K562 (cell line): ENCODE measurements at regions not wholly inside any gene's neighbourhood (a gene's known extent, or its start where the extent isn't known, plus 50 kb on each side); places are given as distances from the start of the nearest gene placed in this dataset.

Experiments
- ATAC-seq: fragments of 200-7000 bp; cut with Tn5 transposase; 3 replicates; pipeline ENCODE4 v1.9.1; 2020; ENCODE audit warnings: moderate library complexity
- BruUV-seq: library from RNA; stranded (reverse); fragments of 400-500 nt; replicated peaks from 2 replicates; lab custom pipeline; 2021; lab: Mats Ljungman, UMichigan
- CTCF ChIA-PET: fragments of 300-600 bp; formaldehyde crosslinking; extraction: SDS; loops from one replicate; lab custom pipeline; 2021; ENCODE audit warnings: low intra/inter-chr PET ratio; lab: Yijun Ruan, JAX
- POLR2A ChIA-PET: fragments of 300-600, 350-650 bp; sonication (Branson Sonifier 250); formaldehyde crosslinking; extraction: SDS; loops from one replicate; lab custom pipeline; 2021; ENCODE audit warnings: antibody characterized with exemption, inconsistent platforms; lab: Yijun Ruan, JAX
- DNase-seq, 4 experiments: peaks; one replicate each; pipeline versions ENCODE4 v3.0.0 to v3.0.0-alpha.2; 2011 to 2018; ENCODE audit warnings: low spot score in 3 of 4, mixed read lengths in 3 of 4; ENCODE audit errors: extremely low read depth in 1 of 4
- FAIRE-seq: peaks from 2 replicates; lab custom pipeline; 2011; peaks lifted over from hg19 to GRCh38; lab: Jason Lieb, UNC
- H2AFZ ChIP-seq: 2 replicates; pipeline ENCODE4 v1.6.0; 2011; ENCODE audit warnings: low read depth, low read length, control low read depth, inconsistent platforms
- H3K27ac ChIP-seq: fragments of 200-600 bp; 3 replicates; pipeline ENCODE4 v1.8.0; 2011; ENCODE audit warnings: low read depth, mild to moderate bottlenecking, control low read depth, inconsistent platforms, low read length, moderate library complexity, mixed read lengths; ENCODE audit errors: extremely low read depth
- H3K27me3 ChIP-seq, 2 experiments: fragments of 300-600 bp in 1 of 2; 2 replicates in 1 of 2; 3 replicates in 1 of 2; pipeline versions ENCODE4 v1.6.0 to v1.8.0; 2011; ENCODE audit warnings: inconsistent platforms in 2 of 2, low read length in 2 of 2, mild to moderate bottlenecking in 1 of 2, mixed read lengths in 1 of 2, moderate library complexity in 1 of 2; ENCODE audit not compliant: control insufficient read depth in 2 of 2, insufficient read depth in 2 of 2
- H3K36me3 ChIP-seq: fragments of 300-600 bp; 3 replicates; pipeline ENCODE4 v1.8.0; 2011; ENCODE audit warnings: mild to moderate bottlenecking, low read length, inconsistent platforms; ENCODE audit not compliant: control insufficient read depth, insufficient read depth
- H3K4me1 ChIP-seq, 2 experiments: fragments of 200-600 bp in 1 of 2; replicated peaks in 1 of 2; 2 replicates in 1 of 2; 3 replicates in 1 of 2; pipeline versions ENCODE4 v1.5.1 to v1.8.0; 2011; ENCODE audit warnings: inconsistent platforms in 2 of 2, low read length in 2 of 2, mild to moderate bottlenecking in 1 of 2, mixed read lengths in 1 of 2, moderate library complexity in 1 of 2; ENCODE audit not compliant: control insufficient read depth in 2 of 2, insufficient read depth in 2 of 2
- H3K4me2 ChIP-seq: 2 replicates; pipeline ENCODE4 v1.6.1; 2011; ENCODE audit warnings: low read length, control low read depth, inconsistent platforms, mixed read lengths; ENCODE audit not compliant: insufficient read depth
- H3K4me3 ChIP-seq: fragments of 200-600 bp; sonication (generic), shearing (Covaris generic); 2 replicates; pipeline ENCODE4 v1.5.1; 2016; ENCODE audit warnings: control low read depth, inconsistent platforms
- H3K79me2 ChIP-seq: fragments of 200-600 bp; 3 replicates; pipeline ENCODE4 v1.8.0; 2011; ENCODE audit warnings: low read length, inconsistent platforms; ENCODE audit not compliant: control insufficient read depth, insufficient read depth
- H3K9ac ChIP-seq, 2 experiments: 2 replicates each; pipeline versions ENCODE4 v1.6.0 to v1.6.1; 2011; ENCODE audit warnings: low read depth in 2 of 2, low read length in 2 of 2, control low read depth in 1 of 2, inconsistent platforms in 1 of 2, mild to moderate bottlenecking in 1 of 2, mixed read lengths in 1 of 2; ENCODE audit not compliant: insufficient read depth in 1 of 2
- H3K9me1 ChIP-seq: one replicate; pipeline ENCODE4 v1.6.0; 2011; ENCODE audit warnings: inconsistent platforms, mild to moderate bottlenecking, low read length, moderate library complexity; ENCODE audit not compliant: control insufficient read depth, insufficient read depth
- H3K9me3 ChIP-seq: replicated peaks from 2 replicates; pipeline ENCODE4 v1.5.1; 2011; ENCODE audit warnings: low read depth, low read length, inconsistent platforms; ENCODE audit not compliant: control insufficient read depth, insufficient read depth
- H4K20me1 ChIP-seq: replicated peaks from 2 replicates; pipeline ENCODE4 v1.6.1; 2011; ENCODE audit warnings: low read length, inconsistent platforms, mixed read lengths; ENCODE audit not compliant: control insufficient read depth, insufficient read depth
- BCOR ChIP-seq: fragments of 450-650 bp; IDR thresholded peaks from 2 replicates; pipeline ENCODE4 v1.6.1; 2016
- BRCA1 ChIP-seq, 2 experiments: fragments of 450-650 bp in 1 of 2; sonication (generic) in 1 of 2; formaldehyde crosslinking in 1 of 2; IDR thresholded peaks; 2 replicates each; pipeline versions ENCODE4 v1.5.0 to v1.6.1; 2017 to 2020; ENCODE audit warnings: mild to moderate bottlenecking in 1 of 2, missing genetic modification reagents in 1 of 2
- CBFB ChIP-seq: sonication (generic); formaldehyde crosslinking; IDR thresholded peaks from 2 replicates; pipeline ENCODE4 v1.4.0; 2020; ENCODE audit warnings: mild to moderate bottlenecking, missing genetic modification reagents
- ETV1 ChIP-seq: fragments of 450-650 bp; conservative IDR thresholded peaks from 2 replicates; pipeline ENCODE4 v1.6.1; 2016; ENCODE audit warnings: missing genetic modification characterization, control low read depth, low read depth, missing compliant biosample characterization
- FUS ChIP-seq: fragments of 200-400 bp; formaldehyde crosslinking; optimal IDR thresholded peaks from 2 replicates; pipeline ENCODE3; 2017; ENCODE audit warnings: low read depth, low read length
- MITF ChIP-seq: IDR thresholded peaks from 2 replicates; pipeline ENCODE4 v1.6.1; 2014; ENCODE audit warnings: antibody characterized with exemption
- POLR2A ChIP-seq: fragments of 450-650 bp; conservative IDR thresholded peaks from 2 replicates; pipeline ENCODE4 v1.6.1; 2016
- SMARCB1 ChIP-seq: IDR thresholded peaks from 2 replicates; pipeline ENCODE4 v1.6.1; 2011; ENCODE audit warnings: improper control_type of control experiment, low read depth; ENCODE audit not compliant: insufficient read length
- SP2 ChIP-seq: IDR thresholded peaks from 2 replicates; pipeline ENCODE4 v1.6.1; 2011; ENCODE audit warnings: mild to moderate bottlenecking, low read depth, low read length, moderate library complexity; ENCODE audit not compliant: poor library complexity, severe bottlenecking; ENCODE audit errors: extremely low read depth
- ZC3H4 ChIP-seq: sonication (generic); formaldehyde crosslinking; IDR thresholded peaks from 2 replicates; pipeline ENCODE4 v1.9.0; 2021; ENCODE audit warnings: missing genetic modification reagents, borderline replicate concordance
- ZKSCAN1 ChIP-seq: fragments of 150-350 bp; IDR thresholded peaks from 2 replicates; pipeline ENCODE4 v1.6.1; 2016; ENCODE audit warnings: low read depth, low read length
- ZKSCAN3 ChIP-seq: fragments of 250-450 bp; sonication (Bioruptor Pico); IDR thresholded peaks from 2 replicates; pipeline ENCODE4 v1.4.0; 2020
- ZNF121 ChIP-seq: sonication (generic); formaldehyde crosslinking; conservative IDR thresholded peaks from 2 replicates; pipeline ENCODE4 v1.8.0; 2022; ENCODE audit warnings: missing genetic modification reagents
- ZNF133 ChIP-seq: fragments of 250-450 bp; sonication (Bioruptor Pico); IDR thresholded peaks from 2 replicates; pipeline ENCODE4 v1.4.0; 2020; ENCODE audit warnings: mild to moderate bottlenecking
- ZNF224 ChIP-seq: sonication (generic); formaldehyde crosslinking; IDR thresholded peaks from 2 replicates; pipeline ENCODE4 v1.8.0; 2022; ENCODE audit warnings: mild to moderate bottlenecking, missing genetic modification reagents
- ZNF766 ChIP-seq: fragments of 200-800 bp; sonication (Bioruptor generic); conservative IDR thresholded peaks from 2 replicates; pipeline ENCODE4 v1.6.1; 2016; ENCODE audit warnings: missing genetic modification characterization, missing compliant biosample characterization
- WGBS: fragments of 100-300 bp; shearing (Covaris generic); methylation state at CpG from one replicate; pipeline ENCODE4 v1.1.6; 2016; ENCODE audit warnings: low coverage, mixed read lengths; ENCODE audit not compliant: insufficient coverage; ENCODE audit errors: missing lambda C conversion rate; 5-methylcytosine and 5-hydroxymethylcytosine counted together
- in situ Hi-C: fragments of 300-500 bp; cut with MboI; formaldehyde crosslinking; loops from 4 replicates; pipeline ENCODE4 v1.15.0; 2018; ENCODE audit warnings: inconsistent platforms, mixed read lengths
- intact Hi-C: fragments of 100-400 bp; cut with micrococcal nuclease; formaldehyde crosslinking; loops from 2 replicates; pipeline ENCODE4 v1.14.2; 2022
- TF ChIP-seq, protein P1 (sequence below): fragments of 450-650 bp; IDR thresholded peaks from 2 replicates; pipeline ENCODE4 v1.6.1; 2016; ENCODE audit warnings: mild to moderate bottlenecking
- TF ChIP-seq, protein P2 (sequence below): fragments of 250-450 bp; sonication (Bioruptor Pico); IDR thresholded peaks from 2 replicates; pipeline ENCODE4 v1.8.0; 2022; ENCODE audit warnings: inconsistent platforms, mild to moderate bottlenecking, moderate library complexity, borderline replicate concordance

DNA sequence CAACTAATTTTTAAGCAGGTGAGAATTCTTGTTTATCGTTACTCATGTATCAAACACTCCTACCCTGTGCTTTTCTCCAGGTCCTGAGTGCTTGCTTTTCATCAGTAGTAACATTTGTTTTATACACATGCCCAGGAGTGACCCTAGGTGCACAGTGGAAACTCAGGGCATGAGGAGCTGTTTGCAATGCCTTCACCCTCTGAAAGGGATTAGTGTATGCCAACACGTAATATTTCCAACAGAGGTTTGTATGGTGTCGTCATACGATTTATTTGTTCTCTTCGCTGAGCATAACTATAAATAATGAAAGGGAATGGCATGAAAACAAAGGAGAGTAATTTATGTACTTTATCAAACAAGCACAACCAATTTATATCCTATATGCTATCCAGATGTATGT, 537.4 kb upstream of the MMS22L start:
- H2AFZ ChIP-seq: no peak overlapping the region
- no peaks in the 10 kb centered on the region for H3K36me3 ChIP-seq
- no peaks in the 10 kb centered on the region for H3K4me1 ChIP-seq
- H3K4me3 ChIP-seq: no peak overlapping the region
- no peak overlapping the region for H3K9ac ChIP-seq
- TF ChIP-seq CBFB (CRISPR knock-in tag) (no peak), ZKSCAN3 (CRISPR knock-in tag) (no peak), ZNF121 (no peak), MITF (no peak), SP2 (no peak), ZC3H4 (CRISPR knock-in tag) (no peak), ZKSCAN1 (no peak), FUS (no peak), ZNF766 (CRISPR knock-in tag) (no peak), SMARCB1 (no peak), BCOR (no peak), BRCA1 (IDR thresholded peaks at IDR 0.05) (no peak), BRCA1 (CRISPR knock-in tag; IDR thresholded peaks at IDR 0.05) (no peak), ZNF133 (CRISPR knock-in tag) (no peak), ZNF224 (no peak), POLR2A (no peak), ETV1 (tag) (no peak)
- TF ChIP-seq, protein P1, sequence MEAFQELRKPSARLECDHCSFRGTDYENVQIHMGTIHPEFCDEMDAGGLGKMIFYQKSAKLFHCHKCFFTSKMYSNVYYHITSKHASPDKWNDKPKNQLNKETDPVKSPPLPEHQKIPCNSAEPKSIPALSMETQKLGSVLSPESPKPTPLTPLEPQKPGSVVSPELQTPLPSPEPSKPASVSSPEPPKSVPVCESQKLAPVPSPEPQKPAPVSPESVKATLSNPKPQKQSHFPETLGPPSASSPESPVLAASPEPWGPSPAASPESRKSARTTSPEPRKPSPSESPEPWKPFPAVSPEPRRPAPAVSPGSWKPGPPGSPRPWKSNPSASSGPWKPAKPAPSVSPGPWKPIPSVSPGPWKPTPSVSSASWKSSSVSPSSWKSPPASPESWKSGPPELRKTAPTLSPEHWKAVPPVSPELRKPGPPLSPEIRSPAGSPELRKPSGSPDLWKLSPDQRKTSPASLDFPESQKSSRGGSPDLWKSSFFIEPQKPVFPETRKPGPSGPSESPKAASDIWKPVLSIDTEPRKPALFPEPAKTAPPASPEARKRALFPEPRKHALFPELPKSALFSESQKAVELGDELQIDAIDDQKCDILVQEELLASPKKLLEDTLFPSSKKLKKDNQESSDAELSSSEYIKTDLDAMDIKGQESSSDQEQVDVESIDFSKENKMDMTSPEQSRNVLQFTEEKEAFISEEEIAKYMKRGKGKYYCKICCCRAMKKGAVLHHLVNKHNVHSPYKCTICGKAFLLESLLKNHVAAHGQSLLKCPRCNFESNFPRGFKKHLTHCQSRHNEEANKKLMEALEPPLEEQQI: no peak
- TF ChIP-seq, protein P2, sequence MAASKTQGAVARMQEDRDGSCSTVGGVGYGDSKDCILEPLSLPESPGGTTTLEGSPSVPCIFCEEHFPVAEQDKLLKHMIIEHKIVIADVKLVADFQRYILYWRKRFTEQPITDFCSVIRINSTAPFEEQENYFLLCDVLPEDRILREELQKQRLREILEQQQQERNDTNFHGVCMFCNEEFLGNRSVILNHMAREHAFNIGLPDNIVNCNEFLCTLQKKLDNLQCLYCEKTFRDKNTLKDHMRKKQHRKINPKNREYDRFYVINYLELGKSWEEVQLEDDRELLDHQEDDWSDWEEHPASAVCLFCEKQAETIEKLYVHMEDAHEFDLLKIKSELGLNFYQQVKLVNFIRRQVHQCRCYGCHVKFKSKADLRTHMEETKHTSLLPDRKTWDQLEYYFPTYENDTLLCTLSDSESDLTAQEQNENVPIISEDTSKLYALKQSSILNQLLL (CRISPR knock-in tag): no peak
- H3K9me1 ChIP-seq: no peaks in the 10 kb centered on the region
- H3K9me3 ChIP-seq: no peaks in the 10 kb centered on the region
- WGBS: 2% methylated on average over 5 of the region's 5 CpGs
- no peak for FAIRE-seq
- no peak for DNase-seq
- no peak overlapping the region for H3K27ac ChIP-seq
- CTCF ChIA-PET: no interaction called here
- H3K27me3 ChIP-seq: no peaks in the 10 kb centered on the region
- ATAC-seq: no peak
- no peaks in the 10 kb centered on the region for H3K79me2 ChIP-seq
- no peak overlapping the region for H3K4me2 ChIP-seq
- POLR2A ChIA-PET: no interaction called here
- BruUV-seq: no TSS peak
- intact Hi-C loops (no loop called here), in situ Hi-C loops (no loop called here)
- no peaks in the 10 kb centered on the region for H4K20me1 ChIP-seq
